Hindlimb muscle (tissue), 1 donor: ENCODE measurements at regions not wholly inside any gene's neighbourhood (a gene's known extent, or its start where the extent isn't known, plus 50 kb on each side); places are given as distances from the start of the nearest gene placed in this dataset.
A peak's percentile ranks its signal among the peaks of the same experiment; 100 is the strongest.
"Not testable (repeated sequence)": the region's sequence is repeated elsewhere in the genome, so short reads cannot be mapped to it uniquely, and the experiment has no call there.

ENCODE experiments used
- DNase-seq: peaks from one replicate; pipeline ENCODE4 v3.0.0-alpha.2; 2013

DNA sequence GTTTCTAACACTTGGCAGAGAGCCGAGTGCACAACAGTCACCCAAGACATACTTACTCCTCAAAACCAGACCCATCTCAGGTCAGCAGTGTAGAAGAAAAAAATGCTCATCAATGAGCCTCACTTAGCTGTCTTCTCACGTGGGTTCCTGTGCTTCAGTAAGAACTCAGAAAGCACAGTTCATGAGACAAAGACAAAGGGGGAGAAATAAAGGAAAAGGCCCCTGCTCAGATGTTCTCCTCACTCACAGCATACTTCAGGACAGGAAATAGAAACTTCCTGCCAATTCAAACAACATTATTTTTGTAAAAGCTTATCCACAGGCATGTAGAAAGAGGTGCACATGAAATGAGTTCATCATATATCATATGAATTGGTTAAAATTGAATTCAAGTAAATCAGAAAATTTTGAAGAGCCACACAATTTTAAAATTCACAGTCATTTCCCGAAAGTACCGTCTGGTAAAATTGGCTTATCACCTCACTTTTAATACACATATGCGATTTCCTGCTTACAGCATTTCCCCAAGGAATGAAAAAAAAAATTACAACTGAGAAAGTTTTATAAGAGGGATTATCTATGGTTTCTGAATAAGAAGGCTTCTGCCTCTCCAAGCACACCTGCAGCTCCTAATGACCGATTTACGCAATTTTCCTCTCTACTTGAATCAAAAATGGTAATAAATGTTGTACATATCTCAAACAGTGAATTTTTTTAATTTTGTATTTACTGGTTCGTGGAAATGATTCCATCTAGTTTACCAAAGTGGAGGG is 328.3 kb downstream of the TMEM167A start:
- peak; percentile 43 for DNase-seq

DNA sequence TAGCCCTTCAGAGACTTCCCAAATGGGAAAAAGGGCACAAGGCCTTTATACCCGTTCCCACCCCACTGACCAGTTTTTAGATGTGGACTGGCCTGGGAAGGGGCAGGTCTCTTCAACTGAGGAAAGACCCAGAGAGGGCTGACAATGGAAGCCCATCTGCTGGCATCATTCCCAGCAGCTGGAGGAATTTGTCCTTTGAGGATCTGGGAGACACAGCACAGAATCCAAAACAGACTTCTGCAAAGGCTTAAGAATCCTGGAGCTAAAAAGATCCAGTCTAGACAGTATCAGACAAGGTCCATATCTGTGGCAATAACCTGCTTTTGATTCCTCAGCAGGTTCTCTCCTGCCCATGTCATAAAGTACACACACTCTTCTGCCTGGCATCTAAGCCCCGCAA is 329.2 kb downstream of the TMEM167A start:
- no peak for DNase-seq

DNA sequence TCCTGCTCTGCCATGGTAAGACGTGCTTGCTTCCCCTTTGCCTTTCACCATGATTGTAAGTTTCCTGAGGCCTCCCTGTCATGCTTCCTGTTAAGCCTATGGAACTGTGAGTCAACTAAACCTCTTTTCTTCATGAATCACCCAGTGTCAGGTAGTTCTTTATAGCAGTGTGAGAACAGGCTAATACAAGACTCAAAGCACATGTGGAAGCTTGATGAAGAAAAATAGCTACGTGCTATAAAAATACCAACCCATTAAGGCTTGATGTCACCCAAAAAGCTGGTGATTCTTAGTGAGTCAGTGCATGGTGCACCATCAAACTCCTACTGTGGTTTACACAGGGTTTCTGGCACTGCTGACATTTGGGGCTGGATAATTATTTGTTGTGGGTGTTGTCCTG is 332.2 kb downstream of the TMEM167A start:
- no peak for DNase-seq

DNA sequence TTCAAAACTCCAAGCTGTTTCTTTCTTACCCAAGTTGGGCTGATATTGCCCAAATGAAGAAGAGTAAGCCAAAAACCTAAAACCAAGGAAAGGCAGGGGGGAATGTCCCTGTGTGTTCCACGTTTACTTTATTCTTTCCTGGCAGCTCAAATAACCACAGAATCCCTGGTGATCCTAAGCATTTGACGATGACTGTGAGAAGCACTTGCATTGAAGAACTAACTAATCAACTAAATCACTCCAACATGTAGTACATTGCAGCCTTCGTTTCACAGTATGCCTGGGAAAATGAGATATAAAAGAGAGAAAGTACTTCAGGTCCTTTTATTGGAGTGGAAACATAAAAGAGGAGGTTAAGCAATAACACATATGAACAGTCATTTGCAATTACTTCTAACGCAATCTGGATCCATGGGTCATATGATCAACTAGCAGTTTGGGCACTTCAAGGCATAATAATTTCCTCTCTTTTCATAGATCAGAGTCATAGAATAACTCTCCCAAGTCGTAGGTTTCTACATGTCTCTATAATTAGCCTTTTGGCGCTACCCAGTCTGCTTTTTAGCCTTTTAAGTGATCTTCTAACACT is 338.4 kb downstream of the TMEM167A start:
- DNase-seq: no peak

DNA sequence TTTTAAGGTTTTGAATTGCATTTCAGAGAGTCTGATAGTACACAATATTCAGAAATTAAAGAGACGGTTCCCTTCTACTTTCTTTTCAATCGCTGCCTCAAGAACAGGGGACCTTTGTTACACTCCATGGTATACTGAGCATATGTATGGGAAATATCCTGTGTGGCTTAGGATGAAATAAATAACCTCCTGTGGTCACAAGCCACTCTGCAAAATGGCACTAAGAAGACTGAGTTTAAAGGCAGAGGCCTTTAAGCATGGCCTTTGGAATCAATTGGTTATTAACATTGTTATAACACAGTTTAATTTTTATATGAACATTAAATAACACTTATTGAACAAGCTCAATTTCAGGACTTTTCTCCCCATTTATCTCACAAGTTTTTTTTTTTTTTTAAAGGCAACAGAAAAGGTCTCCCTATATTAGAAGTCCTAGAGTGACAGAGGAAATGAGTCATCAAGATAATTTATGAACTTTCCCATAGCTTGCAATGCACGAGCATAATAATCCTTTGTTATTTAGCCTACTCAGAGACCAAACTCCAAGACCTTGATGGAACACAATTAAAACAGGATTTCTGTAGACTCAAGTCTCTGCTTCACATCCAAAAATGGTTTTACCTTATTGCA is 341.9 kb downstream of the TMEM167A start:
- DNase-seq: no peak

DNA sequence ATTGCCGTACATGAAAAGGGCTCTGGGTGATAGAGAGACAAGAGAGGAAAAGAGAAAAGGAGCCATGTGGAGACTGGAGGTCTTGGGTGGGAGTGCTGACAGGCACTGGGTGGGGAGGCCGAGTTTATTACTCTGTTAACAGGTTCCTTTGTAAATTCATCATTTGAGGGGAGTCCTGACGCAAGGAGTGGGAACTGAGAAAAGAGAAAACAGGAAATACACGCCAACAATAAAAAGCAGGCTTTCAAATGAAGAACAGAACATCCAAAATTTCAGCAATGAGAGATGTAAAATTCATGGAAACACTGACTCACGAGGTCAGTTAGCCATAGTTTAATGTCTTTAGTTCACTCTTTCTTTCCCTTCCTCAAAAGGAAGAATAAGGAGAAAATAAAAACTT is 342.8 kb downstream of the TMEM167A start:
- peak; percentile 55 for DNase-seq

DNA sequence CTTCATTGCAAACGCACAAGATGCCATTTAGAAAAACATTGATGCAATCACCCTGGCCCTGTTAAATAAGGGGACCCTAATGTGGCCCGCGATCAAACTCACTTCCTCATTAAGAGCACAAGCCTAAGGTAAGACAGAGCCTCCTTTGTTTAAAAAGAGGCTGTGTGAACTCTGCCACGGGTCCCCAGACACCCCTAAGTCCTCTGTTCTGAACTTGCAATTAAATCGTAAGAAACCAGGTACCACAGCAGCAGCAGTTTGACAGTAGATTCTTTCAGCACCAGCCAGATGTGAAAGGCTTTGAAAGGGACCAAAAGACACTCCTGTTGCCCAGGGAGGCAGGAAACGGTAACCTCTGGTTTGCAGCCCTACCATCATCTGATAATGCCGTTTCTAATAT is 346.3 kb downstream of the TMEM167A start:
- no peak for DNase-seq

DNA sequence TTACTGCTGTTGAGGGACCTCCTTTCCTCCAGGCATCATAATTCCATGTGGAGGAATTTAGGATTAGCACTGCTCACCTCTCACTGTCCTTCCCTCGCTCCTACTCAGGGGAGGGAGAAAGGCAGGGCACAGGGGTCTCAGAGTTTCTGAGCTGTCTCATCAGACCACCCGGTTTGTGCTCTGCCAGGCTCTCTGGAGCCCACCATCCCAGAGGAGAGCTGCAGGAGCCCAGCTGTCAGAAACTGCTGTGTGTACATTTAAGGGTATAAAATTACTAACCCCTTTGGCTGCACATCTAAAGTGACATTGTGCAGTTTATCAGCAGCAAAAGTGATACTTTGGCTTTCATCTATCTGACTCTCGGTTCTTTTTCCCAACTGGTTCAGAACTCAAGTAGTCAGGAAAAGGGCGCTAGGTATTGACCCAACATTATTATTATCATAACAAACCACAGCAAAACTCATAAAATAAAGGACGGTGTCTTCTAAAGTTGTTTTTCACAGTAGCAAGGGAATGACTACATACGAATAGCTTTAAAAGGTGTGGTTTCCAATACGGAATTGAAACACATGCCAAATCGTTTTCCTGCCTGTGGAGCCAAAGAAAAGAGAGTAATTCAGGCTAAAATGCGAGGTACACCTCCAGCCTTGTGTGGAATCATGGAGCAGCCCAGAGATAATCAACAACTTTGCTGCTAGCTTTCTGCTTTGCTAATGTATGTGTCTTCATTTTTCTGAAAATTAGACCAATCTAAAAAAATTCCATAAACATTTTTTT is 348.1 kb downstream of the TMEM167A start:
- DNase-seq: no peak

DNA sequence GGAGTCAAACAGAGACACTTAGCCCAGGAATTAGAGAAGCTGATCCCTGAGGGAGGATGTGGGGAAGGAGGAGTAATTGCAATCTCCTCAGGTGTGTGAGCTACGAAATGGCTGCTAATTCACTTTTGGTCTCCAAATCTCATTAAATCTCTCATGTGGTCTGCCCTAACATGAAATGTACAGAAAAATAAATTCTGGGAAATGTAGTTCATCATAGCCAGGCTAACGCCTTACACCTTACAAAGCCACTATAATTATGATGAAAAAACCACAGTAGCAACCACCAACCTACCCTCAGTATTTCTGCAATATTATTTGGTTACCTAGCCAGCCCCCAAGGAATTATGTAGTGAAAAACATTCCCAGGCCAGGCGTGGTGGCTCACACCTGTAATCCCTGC is 354.0 kb downstream of the TMEM167A start:
- no peak for DNase-seq

DNA sequence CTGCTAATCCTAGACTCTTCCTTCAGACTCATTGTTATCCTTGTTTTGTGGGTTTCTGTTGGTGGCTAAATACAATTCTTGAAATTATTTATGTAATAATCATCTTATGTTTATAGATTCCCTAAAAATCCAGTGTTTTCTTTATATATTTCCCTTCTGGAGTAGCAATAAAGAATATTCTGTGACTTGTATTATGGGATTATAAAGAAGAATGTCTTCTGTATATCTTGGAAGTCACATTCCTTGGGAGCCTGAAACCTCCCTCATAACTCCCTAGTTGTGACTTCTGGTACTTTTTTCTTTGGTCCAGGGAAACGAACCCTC is 356.1 kb downstream of the TMEM167A start:
- no peak for DNase-seq

DNA sequence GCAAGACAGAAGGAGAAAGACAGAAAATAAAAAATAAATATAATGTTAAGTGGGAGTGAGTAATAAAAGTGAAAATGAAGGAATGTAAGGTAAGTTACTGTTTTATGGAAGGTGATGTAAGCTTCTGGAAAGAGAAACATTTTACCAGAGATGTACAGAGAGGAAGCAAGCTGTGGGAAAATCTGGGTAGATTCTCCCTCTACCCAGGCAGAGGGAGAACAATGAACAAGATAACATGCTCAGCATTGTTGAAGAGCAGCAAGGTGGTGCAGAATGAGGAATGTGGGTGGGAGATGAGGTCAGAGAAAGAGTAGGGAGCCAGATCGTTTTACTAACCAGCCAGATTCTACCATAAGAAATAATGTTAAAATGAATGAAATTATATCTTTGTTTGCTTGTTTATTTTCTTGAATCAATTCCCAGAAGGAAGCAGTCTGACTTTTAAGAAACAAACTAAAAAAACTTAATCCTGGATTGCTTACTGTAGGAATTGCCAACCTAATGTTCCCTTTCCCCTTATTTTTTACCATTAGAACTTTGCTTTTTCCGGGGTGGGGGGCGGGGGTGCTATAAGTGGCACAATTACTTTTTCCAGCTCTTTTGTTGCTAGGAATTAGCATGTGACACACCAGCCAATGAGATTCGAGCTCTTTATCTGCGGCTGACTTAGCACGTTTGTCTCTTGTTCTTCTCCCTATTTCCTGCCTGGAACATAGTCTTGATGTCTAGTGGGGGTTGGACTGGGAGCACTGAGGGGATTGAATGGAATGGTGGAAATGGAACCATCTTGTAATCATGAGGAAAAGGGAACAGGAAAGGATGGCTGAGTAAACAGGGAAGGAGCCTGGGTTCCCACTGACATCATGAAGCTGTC is 356.7 kb downstream of the TMEM167A start:
- no peak for DNase-seq

DNA sequence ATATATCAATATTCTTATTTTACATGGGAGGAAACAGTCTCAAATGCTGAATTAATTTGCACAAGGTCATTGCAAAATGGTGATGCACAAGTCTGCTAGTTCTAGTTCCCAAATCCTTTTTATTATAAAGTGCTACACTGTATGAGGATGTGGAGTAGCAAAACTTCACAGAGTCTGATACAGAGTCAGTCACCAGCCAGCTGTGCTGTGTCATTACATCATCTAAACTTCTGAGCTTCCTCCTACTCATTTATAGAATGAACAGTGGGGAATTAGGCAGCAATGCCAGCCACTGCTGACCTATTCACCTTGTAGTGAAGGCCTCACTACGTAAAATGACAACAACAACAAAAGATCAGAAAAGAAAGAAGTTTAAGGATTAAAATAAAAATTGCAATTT is 357.8 kb downstream of the TMEM167A start:
- DNase-seq: no peak

DNA sequence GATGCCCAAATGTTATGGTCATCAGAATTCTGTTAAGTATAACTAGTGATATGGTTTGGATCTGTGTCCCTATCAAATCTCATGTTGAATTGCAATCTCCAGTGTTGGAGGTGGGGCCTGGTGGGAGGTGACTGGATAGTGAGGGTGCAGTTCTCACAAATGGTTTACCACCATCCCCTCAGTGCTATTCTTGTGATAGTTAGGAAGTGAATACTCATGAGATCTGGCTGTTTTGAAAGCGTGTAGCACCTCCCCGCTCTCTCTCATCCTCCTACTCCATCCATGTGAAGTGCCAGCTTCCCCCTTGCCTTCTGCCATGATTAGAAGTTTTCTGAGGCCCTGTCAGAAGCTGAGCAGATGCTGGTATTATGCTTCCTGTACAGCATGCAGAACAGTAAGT is 359.5 kb downstream of the TMEM167A start:
- DNase-seq: no peak

DNA sequence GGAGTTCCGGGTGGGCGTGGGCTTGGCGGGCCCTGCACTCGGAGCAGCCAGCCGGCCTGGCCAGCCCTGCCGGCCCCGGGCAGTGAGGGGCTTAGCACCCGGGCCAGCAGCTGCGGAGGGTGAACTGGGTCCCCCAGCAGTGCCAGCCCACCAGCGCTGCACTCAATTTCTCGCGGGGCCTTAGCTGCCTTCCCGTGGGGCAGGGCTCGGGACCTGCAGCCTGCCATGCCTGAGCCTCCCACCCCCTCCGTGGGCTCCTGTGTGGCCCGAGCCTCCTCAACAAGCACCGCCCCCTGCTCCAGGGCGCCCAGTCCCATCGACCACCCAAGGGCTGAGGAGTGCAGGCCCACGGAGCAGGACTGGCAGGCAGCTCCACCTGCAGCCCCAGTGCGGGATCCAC is 362.5 kb downstream of the TMEM167A start:
- DNase-seq: not testable (repeated sequence)

DNA sequence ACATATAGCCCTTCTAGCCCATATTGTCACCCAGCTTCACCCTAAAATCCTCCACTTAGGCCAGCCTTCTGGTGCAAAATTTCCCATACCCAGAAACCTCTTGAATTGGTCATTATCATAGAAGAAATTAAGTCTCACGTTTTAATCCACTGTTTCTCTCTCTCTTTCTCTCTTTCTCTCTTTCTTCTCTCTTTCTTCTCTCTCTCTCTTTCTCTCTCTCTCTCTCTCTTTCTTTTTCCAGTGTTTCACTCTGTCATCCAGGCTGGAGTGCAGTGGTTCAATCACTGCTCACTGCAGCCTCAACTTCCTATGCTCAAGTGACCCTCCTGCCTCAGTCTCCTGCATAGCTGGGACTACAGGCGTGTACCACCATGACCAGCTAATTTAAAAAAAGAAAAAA is 363.4 kb downstream of the TMEM167A start:
- no peak for DNase-seq

DNA sequence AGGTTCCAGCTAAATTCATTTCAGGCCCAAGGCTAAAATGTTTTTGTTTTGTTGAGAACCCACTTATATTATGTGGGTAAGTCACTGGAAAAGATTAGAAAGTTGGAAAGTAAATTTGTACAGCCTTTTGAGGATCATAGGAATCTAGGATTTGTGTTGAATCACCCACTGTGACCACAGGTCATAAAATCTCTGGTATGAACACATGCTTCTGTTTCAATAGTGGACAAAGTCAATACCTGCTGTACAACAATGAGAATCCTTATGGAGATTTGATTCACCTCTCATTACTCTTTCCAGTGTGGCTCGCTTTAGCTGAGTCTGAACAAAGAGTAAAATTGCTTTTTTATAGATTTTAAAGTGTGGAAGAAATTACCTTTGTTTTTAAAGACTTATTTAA is 369.5 kb downstream of the TMEM167A start:
- DNase-seq: no peak

DNA sequence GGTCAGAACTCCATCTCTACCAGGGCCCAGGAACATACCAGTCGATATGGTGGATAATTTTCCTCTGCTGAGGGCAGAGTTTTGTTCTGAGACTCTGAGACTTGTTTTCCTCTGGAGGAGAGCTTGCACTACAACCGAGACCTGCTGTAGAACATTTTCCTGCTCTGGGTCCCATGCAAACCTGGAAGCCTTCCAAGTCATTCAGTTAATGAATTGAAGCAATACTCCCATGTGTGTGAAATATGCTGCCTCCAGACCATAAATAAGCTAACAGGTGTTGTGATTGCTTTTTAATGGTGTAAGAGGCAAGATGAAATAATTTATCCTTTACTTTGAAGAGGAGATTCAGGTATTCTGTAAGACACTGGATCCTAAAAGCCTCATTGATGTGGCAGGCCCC is 372.8 kb downstream of the TMEM167A start:
- no peak for DNase-seq

DNA sequence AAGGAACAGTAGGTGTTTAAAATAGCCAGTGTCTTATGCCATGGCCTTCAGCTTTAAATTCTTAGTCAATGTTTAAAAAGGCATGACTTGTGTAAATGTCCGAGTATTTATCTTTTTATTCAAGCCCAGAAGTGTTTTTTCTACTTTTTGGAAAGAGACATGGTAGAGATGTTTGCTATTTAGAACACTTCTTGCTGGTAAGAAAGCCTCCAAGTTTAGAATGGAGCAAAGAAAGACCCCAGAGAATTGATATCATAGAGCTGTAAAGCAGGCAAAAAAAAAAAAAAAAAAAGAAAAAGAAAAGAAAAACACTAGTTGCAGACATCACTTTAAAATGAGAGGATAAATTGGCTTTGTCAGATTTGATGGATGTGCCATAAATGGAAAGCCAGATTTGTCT is 375.1 kb downstream of the TMEM167A start:
- DNase-seq: no peak

DNA sequence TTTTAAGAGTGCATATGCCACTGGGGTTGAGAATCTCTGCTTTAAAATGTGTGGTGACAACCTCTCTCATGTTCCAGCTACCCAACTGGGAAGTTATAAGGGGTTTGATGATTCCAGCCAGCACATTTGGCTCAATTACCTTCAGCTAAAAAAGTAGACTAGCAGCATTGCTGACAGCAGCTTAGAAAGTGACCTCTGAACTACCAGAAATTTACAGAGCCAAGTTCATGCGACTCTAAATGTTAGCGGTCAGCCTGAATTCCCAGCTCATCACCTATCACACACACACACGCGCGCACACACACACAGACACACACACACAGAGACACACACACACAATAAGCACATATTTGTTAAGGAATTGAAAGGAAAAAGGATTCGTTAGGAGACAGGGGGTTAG is 377.5 kb downstream of the TMEM167A start:
- DNase-seq: no peak

DNA sequence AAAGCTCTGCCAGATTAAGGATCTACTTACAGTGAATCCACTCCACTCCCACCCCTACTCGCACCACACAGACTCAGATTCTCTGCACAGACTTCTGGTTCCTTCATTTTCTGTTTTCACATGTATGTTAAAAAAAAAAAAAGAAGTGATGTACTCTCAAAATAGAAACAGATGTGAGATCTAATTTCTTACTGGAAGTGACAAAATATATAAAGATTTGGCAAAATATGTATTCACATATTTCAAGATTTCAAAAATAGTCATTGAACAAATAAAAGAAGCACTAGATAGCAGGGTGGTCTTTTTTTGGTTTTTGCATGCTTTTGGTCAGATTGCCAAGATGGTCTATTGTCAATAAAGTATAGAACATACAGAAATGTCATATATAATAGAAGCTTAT is 379.2 kb downstream of the TMEM167A start:
- DNase-seq: no peak

DNA sequence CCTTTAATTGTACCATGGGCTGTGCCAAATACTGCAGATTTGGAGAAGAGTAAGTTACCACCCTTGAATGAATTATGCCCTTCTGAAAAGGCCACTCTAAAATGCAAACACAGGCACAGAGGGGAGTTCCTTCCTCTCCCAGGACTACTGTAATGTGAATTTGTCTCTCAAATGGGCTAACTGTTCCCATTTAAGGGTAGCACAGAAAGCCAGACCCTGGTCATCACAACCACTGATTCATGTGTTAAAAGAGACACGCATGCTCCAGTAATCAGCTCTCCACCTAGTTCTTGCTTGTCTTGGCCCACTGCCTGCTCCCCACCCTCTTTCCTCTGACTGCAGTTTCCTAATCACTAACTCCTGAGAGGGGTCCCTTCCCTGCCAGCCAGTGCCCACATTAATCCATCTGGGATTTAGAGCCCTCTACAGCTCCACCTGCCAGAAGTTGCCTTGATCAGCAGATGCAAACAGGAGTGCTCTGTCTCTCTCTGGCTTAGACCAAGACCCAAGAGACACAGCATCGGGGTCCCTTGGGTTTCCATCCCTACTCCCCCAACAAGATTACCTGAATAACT is 382.4 kb downstream of the TMEM167A start:
- no peak for DNase-seq

DNA sequence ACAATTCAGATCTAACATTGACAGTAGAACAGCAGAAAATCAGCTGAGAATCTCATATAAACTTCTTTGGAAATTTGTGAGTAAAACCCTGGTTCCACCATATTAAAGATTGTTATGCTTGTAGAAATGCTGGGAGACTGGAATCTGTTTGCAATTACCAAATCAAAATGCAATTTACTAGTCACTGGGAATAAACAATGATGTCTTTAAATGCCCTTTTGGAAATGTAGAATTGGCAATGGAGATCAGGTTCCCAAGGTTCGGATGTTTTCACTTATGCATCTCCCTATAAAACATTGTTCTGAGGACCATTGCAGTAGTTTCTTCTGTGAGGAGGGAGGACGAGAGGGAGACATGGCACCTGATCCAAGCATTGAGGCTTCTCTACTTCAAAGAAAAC is 384.4 kb downstream of the TMEM167A start:
- DNase-seq: no peak
